T-cell (primary cell): ENCODE measurements at regions not wholly inside any gene's neighbourhood (a gene's known extent, or its start where the extent isn't known, plus 50 kb on each side); places are given as distances from the start of the nearest gene placed in this dataset.

Experiments used
- ATAC-seq, 4 experiments: fragments of 200-7000 bp in 3 of 4; fragments of 150-1000 bp in 1 of 4; cut with Tn5 transposase; replicated peaks in 1 of 4; 1 replicate in 3 of 4; 2 replicates in 1 of 4; pipeline ENCODE4 v1.10.0; 2021; ENCODE audit warnings: moderate library complexity in 3 of 4, mild to moderate bottlenecking in 2 of 4, moderate number of reproducible peaks in 1 of 4
- CTCF ChIA-PET, 2 donors: fragments of 300-600 bp; sonication (Branson Sonifier 250); formaldehyde crosslinking; loops; one replicate each; lab custom pipeline; 2022; ENCODE audit warnings: antibody characterized with exemption in 2 of 2; lab: Charles Lee
- POLR2A ChIA-PET, 2 donors: fragments of 300-600 bp; sonication (Branson Sonifier 250); formaldehyde crosslinking; loops; one replicate each; lab custom pipeline; 2022; ENCODE audit warnings: antibody characterized with exemption in 2 of 2; lab: Charles Lee
- DNase-seq, 35 experiments: peaks; one replicate each; pipeline versions ENCODE4 v3.0.0 to v3.0.0-alpha.2; 2013 to 2023
- H3K27ac ChIP-seq: one replicate; pipeline ENCODE4 v1.5.1; 2013; ENCODE audit warnings: low read length
- H3K27me3 ChIP-seq, 2 experiments: replicated peaks in 1 of 2; 1 replicate in 1 of 2; 2 replicates in 1 of 2; pipeline versions ENCODE4 v1.6.1 to v1.7.0; 2013; ENCODE audit warnings: low read length in 1 of 2, mixed read lengths in 1 of 2; ENCODE audit not compliant: control insufficient read depth in 2 of 2, insufficient read depth in 2 of 2; ENCODE audit errors: extremely low read depth in 1 of 2
- H3K36me3 ChIP-seq, 2 donors: 1 replicate in 1 of 2; 2 replicates in 1 of 2; pipeline versions ENCODE4 v1.6.1 to v1.7.0; 2013; ENCODE audit warnings: low read length in 1 of 2; ENCODE audit not compliant: control insufficient read depth in 2 of 2, insufficient read depth in 1 of 2; ENCODE audit errors: extremely low read depth in 1 of 2
- H3K4me1 ChIP-seq, 2 experiments: 1 replicate in 1 of 2; 2 replicates in 1 of 2; pipeline versions ENCODE4 v1.6.1 to v1.7.0; 2013; ENCODE audit warnings: low read length in 2 of 2, mixed read lengths in 1 of 2; ENCODE audit not compliant: insufficient read depth in 2 of 2, control insufficient read depth in 1 of 2; ENCODE audit errors: extremely low read depth in 1 of 2
- H3K4me3 ChIP-seq, 2 donors: 1 replicate in 1 of 2; 2 replicates in 1 of 2; pipeline versions ENCODE4 v1.5.1 to v1.7.0; 2013; ENCODE audit warnings: mild to moderate bottlenecking in 2 of 2, low read length in 1 of 2, moderate library complexity in 1 of 2; ENCODE audit not compliant: control insufficient read depth in 1 of 2; ENCODE audit errors: extremely low read depth in 1 of 2
- H3K9me3 ChIP-seq: 2 replicates; pipeline ENCODE4 v1.7.0; 2013
- H3K27ac Mint-ChIP-seq, 2 donors: one replicate each; pipeline ENCODE4 v1.8.0; 2020 to 2021; ENCODE audit warnings: mild to moderate bottlenecking in 2 of 2, mixed read lengths in 2 of 2
- H3K27me3 Mint-ChIP-seq, 2 donors: one replicate each; pipeline ENCODE4 v1.8.0; 2021 to 2022; ENCODE audit warnings: mixed read lengths in 2 of 2
- H3K36me3 Mint-ChIP-seq: one replicate; pipeline ENCODE4 v1.8.0; 2021; ENCODE audit warnings: mixed read lengths
- H3K4me1 Mint-ChIP-seq, 3 donors: one replicate each; pipeline ENCODE4 v1.8.0; 2020 to 2022; ENCODE audit warnings: mixed read lengths in 3 of 3, mild to moderate bottlenecking in 1 of 3
- H3K4me3 Mint-ChIP-seq, 3 donors: one replicate each; pipeline ENCODE4 v1.8.0; 2020 to 2022; ENCODE audit warnings: mild to moderate bottlenecking in 3 of 3, mixed read lengths in 3 of 3, moderate library complexity in 3 of 3
- H3K9me3 Mint-ChIP-seq, 3 donors: one replicate each; pipeline ENCODE4 v1.8.0; 2020 to 2022; ENCODE audit warnings: mixed read lengths in 3 of 3
- WGBS: methylation state at CpG from one replicate; pipeline ENCODE4 v1.1.5; 2013; ENCODE audit warnings: missing lambda C conversion rate; ENCODE audit not compliant: insufficient coverage; 5-methylcytosine and 5-hydroxymethylcytosine counted together

GRCh38 chr10:63723741-63724140 is 202.5 kb downstream of the REEP3 start:
- POLR2A ChIA-PET = no interaction called here
- no peaks in the 10 kb centered on the region for H3K36me3 Mint-ChIP-seq
- H3K4me3 Mint-ChIP-seq = no peak overlapping the region
- Histone ChIP-seq H3K27me3 (peaks cover 0 to 18% of the 10 kb centered on the region in 2 experiments), H3K27ac (no peak overlapping the region), H3K9me3 (no peaks in the 10 kb centered on the region), H3K4me1 (peaks cover 4 to 9% of the 10 kb centered on the region in 2 experiments), H3K36me3 (no peaks in the 10 kb centered on the region), H3K4me3 (no peak overlapping the region)
- DNase-seq = no peak
- ATAC-seq = no peak
- WGBS = 80% methylated on average over 7 of the region's 7 CpGs
- CTCF ChIA-PET = interaction anchor here (0.6 to 9.3 kb wide), 3 partner anchors 8 to 557 kb away, joined by 3 to 290 read pairs (median 123); no protein-coding TSS in a partner anchor
- H3K4me1 Mint-ChIP-seq = peaks cover 7 to 11% (median 8%) of the 10 kb centered on the region in 3 donors
- H3K27me3 Mint-ChIP-seq = peaks cover 32 to 38% of the 10 kb centered on the region in 2 donors
- H3K9me3 Mint-ChIP-seq = no peaks in the 10 kb centered on the region
- no peak overlapping the region for H3K27ac Mint-ChIP-seq

- H3K36me3 Mint-ChIP-seq = no peaks in the 10 kb centered on the region
- no peak overlapping the region for H3K27ac Mint-ChIP-seq
- CTCF ChIA-PET = interaction anchor here in 1 of 2 donors (0.6 to 1.6 kb wide), 2 partner anchors 9 to 10 kb away, joined by 3 read pairs; no protein-coding TSS in a partner anchor
These were observed 203.7 kb downstream of the REEP3 start for GRCh38 chr10:63724922-63725321.

GRCh38 chr10:63726867-63727266 is 205.7 kb downstream of the REEP3 start:
- DNase-seq = no peak
- no peaks in the 10 kb centered on the region for H3K36me3 Mint-ChIP-seq
- WGBS = no CpG with 5 or more reads among the region's 2 CpGs
- peaks cover 32 to 42% of the 10 kb centered on the region in 2 donors for H3K27me3 Mint-ChIP-seq
- ATAC-seq = no peak
- no peaks in the 10 kb centered on the region for H3K36me3 ChIP-seq
- no peaks in the 10 kb centered on the region for H3K9me3 Mint-ChIP-seq
- no peaks in the 10 kb centered on the region for H3K4me1 ChIP-seq
- H3K4me3 ChIP-seq = no peak overlapping the region
- no peaks in the 10 kb centered on the region for H3K4me1 Mint-ChIP-seq
- ChIA-PET POLR2A (no interaction called here), CTCF (interaction anchor here in 1 of 2 donors (0.9 to 1.6 kb wide), 2 partner anchors 11 to 560 kb away, joined by 3 read pairs; no protein-coding TSS in a partner anchor)
- peaks cover 0 to 18% of the 10 kb centered on the region in 2 experiments for H3K27me3 ChIP-seq
- H3K4me3 Mint-ChIP-seq = no peak overlapping the region
- no peak overlapping the region for H3K27ac Mint-ChIP-seq
- H3K27ac ChIP-seq = no peak overlapping the region
- no peaks in the 10 kb centered on the region for H3K9me3 ChIP-seq

More at GRCh38 chr10:63724922-63725321, 203.7 kb downstream of the REEP3 start:
- DNase-seq (no peak), ATAC-seq (no peak)
- Histone ChIP-seq H3K4me1 (peaks cover 4 to 9% of the 10 kb centered on the region in 2 experiments), H3K9me3 (no peaks in the 10 kb centered on the region), H3K4me3 (no peak overlapping the region), H3K27me3 (peaks cover 0 to 18% of the 10 kb centered on the region in 2 experiments), H3K36me3 (no peaks in the 10 kb centered on the region), H3K27ac (no peak overlapping the region)
- peaks cover 32 to 42% of the 10 kb centered on the region in 2 donors for H3K27me3 Mint-ChIP-seq
- H3K4me3 Mint-ChIP-seq = no peak overlapping the region
- peaks cover 7 to 11% (median 8%) of the 10 kb centered on the region in 3 donors for H3K4me1 Mint-ChIP-seq
- WGBS = no CpG with 5 or more reads among the region's 2 CpGs
- POLR2A ChIA-PET = no interaction called here
- no peaks in the 10 kb centered on the region for H3K9me3 Mint-ChIP-seq

GRCh38 chr10:63727636-63728035 is 206.4 kb downstream of the REEP3 start:
- WGBS = 83% methylated on average over 1 of the region's 4 CpGs
- H3K27ac Mint-ChIP-seq = no peak overlapping the region
- Histone ChIP-seq H3K4me3 (no peak overlapping the region), H3K4me1 (no peaks in the 10 kb centered on the region), H3K27me3 (peaks cover 0 to 18% of the 10 kb centered on the region in 2 experiments), H3K9me3 (no peaks in the 10 kb centered on the region), H3K27ac (no peak overlapping the region), H3K36me3 (no peaks in the 10 kb centered on the region)
- no peaks in the 10 kb centered on the region for H3K9me3 Mint-ChIP-seq
- no peak overlapping the region for H3K4me3 Mint-ChIP-seq
- DNase-seq (no peak), ATAC-seq (no peak)
- peaks cover 32 to 42% of the 10 kb centered on the region in 2 donors for H3K27me3 Mint-ChIP-seq
- no peaks in the 10 kb centered on the region for H3K4me1 Mint-ChIP-seq
- no peaks in the 10 kb centered on the region for H3K36me3 Mint-ChIP-seq
- ChIA-PET POLR2A (no interaction called here), CTCF (interaction anchor here in 1 of 2 donors (0.9 kb wide), 1 partner anchor 561 kb away, joined by 3 read pairs; no protein-coding TSS in a partner anchor)

GRCh38 chr10:63735305-63735704 is 214.1 kb downstream of the REEP3 start:
- Mint-ChIP-seq H3K27me3 (peaks cover 0 to 2% of the 10 kb centered on the region in 2 donors), H3K36me3 (no peaks in the 10 kb centered on the region), H3K4me1 (no peaks in the 10 kb centered on the region), H3K9me3 (no peaks in the 10 kb centered on the region), H3K4me3 (no peak overlapping the region), H3K27ac (no peak overlapping the region)
- H3K4me1 ChIP-seq = no peaks in the 10 kb centered on the region
- H3K4me3 ChIP-seq = no peak overlapping the region
- no peak for DNase-seq
- CTCF ChIA-PET = no interaction called here
- no peaks in the 10 kb centered on the region for H3K36me3 ChIP-seq
- WGBS = no CpG with 5 or more reads among the region's 3 CpGs
- H3K27ac ChIP-seq = no peak overlapping the region
- H3K9me3 ChIP-seq = no peaks in the 10 kb centered on the region
- H3K27me3 ChIP-seq = no peaks in the 10 kb centered on the region
- ATAC-seq = no peak
- POLR2A ChIA-PET = no interaction called here

- H3K4me3 ChIP-seq = no peak overlapping the region
- DNase-seq (no peak), ATAC-seq (no peak)
- ChIA-PET POLR2A (no interaction called here), CTCF (no interaction called here)
- H3K9me3 Mint-ChIP-seq = no peaks in the 10 kb centered on the region
- no peaks in the 10 kb centered on the region for H3K4me1 ChIP-seq
- no peak overlapping the region for H3K27ac Mint-ChIP-seq
- 71% methylated on average over 1 of the region's 2 CpGs for WGBS
- no peaks in the 10 kb centered on the region for H3K36me3 ChIP-seq
- H3K36me3 Mint-ChIP-seq = no peaks in the 10 kb centered on the region
- no peak overlapping the region for H3K27ac ChIP-seq
- no peaks in the 10 kb centered on the region for H3K9me3 ChIP-seq
- H3K27me3 Mint-ChIP-seq = peaks cover 4 to 10% of the 10 kb centered on the region in 2 donors
- H3K4me3 Mint-ChIP-seq = no peak overlapping the region
- peaks cover 0 to 12% of the 10 kb centered on the region in 2 experiments for H3K27me3 ChIP-seq
- no peaks in the 10 kb centered on the region for H3K4me1 Mint-ChIP-seq
These were observed 217.2 kb downstream of the REEP3 start for GRCh38 chr10:63738410-63738809.
